HUES6 (cell line): ENCODE measurements at regions not wholly inside any gene's neighbourhood (a gene's known extent, or its start where the extent isn't known, plus 50 kb on each side); places are given as distances from the start of the nearest gene placed in this dataset.

Source experiments
- H3K27ac ChIP-seq: 2 replicates; pipeline ENCODE4 v1.7.0; 2013; ENCODE audit warnings: low read depth, mild to moderate bottlenecking, low read length, inconsistent platforms
- H3K27me3 ChIP-seq: 2 replicates; pipeline ENCODE4 v1.6.1; 2013; ENCODE audit warnings: low read length; ENCODE audit not compliant: control insufficient read depth, insufficient read depth
- H3K36me3 ChIP-seq: 2 replicates; pipeline ENCODE4 v1.6.1; 2013; ENCODE audit warnings: low read length; ENCODE audit not compliant: control insufficient read depth, insufficient read depth
- H3K4me1 ChIP-seq: 2 replicates; pipeline ENCODE4 v1.6.1; 2013; ENCODE audit warnings: low read length; ENCODE audit not compliant: control insufficient read depth, insufficient read depth
- H3K4me3 ChIP-seq: 2 replicates; pipeline ENCODE4 v1.5.1; 2013; ENCODE audit warnings: low read depth, low read length
- H3K9ac ChIP-seq: one replicate; pipeline ENCODE4 v1.6.1; 2013; ENCODE audit warnings: mild to moderate bottlenecking, low read length
- H3K9me3 ChIP-seq: 2 replicates; pipeline ENCODE4 v1.6.1; 2013; ENCODE audit warnings: low read depth, low read length; ENCODE audit not compliant: control insufficient read depth, insufficient read depth

DNA sequence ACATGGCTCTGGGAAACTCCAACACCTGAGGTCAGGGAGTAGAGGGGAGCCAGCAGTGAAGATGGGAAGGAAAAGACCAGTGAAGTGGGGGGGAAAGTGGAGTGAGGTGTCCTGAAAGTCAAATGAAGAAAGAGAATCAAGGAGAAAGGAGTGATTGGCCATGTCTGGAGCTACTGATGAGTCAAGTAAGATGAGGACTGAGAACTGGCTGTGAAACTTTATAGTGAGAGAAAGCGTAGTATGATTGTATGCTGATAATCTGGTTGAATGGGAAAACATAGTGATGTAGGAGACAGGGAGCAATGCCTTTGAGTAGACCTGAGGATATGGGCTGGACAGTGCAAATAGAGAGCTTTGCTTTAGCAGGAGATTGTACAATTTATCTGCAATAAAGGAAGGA, 183.6 kb upstream of the GMDS start:
- Histone ChIP-seq H3K4me3 (no peak overlapping the region), H3K27ac (no peak overlapping the region), H3K36me3 (no peaks in the 10 kb centered on the region), H3K9me3 (no peaks in the 10 kb centered on the region; the same call in 1 of the 2 replicates), H3K4me1 (no peaks in the 10 kb centered on the region), H3K27me3 (no peaks in the 10 kb centered on the region), H3K9ac (no peak overlapping the region)

DNA sequence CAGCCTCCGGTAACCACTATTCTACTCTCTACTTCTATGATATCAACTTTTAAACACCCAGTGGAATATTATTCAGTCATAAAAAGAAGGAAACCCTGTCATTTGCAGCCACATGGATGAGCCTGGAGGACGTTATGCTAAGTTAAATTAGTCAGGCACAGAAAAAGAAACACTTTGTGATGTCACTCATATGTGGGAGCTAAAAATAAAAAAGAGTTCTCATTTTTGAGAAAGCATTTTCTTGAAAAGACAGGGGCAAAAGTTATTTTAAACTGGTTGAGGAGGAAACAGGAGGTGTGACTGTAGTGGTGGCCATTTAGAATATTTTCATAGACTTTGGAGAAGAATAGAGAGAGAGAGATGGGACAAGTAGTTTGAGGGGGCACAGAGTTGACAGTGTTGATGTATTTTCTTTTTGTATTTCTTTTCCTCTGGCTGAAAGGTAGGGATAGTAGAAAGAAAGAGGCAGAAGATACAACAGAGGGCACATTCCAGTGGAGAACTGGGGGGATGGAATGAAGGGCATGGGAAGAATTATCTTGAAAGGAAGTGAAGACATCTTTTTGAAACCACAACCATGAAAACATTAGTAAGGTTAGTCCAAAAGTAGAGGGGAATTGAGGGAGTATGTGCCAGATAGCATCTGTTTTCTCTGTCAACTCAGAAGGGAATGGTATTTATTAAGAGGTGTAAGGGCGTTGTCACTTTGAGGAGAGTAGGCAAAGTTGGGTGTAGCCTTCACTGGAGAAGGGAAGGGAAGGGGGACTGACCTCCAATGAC, 181.3 kb upstream of the GMDS start:
- Histone ChIP-seq H3K9ac (no peak overlapping the region), H3K27me3 (no peaks in the 10 kb centered on the region), H3K27ac (no peak overlapping the region), H3K36me3 (no peaks in the 10 kb centered on the region), H3K4me3 (no peak overlapping the region), H3K9me3 (no peaks in the 10 kb centered on the region; the same call in 1 of the 2 replicates), H3K4me1 (no peaks in the 10 kb centered on the region)

DNA sequence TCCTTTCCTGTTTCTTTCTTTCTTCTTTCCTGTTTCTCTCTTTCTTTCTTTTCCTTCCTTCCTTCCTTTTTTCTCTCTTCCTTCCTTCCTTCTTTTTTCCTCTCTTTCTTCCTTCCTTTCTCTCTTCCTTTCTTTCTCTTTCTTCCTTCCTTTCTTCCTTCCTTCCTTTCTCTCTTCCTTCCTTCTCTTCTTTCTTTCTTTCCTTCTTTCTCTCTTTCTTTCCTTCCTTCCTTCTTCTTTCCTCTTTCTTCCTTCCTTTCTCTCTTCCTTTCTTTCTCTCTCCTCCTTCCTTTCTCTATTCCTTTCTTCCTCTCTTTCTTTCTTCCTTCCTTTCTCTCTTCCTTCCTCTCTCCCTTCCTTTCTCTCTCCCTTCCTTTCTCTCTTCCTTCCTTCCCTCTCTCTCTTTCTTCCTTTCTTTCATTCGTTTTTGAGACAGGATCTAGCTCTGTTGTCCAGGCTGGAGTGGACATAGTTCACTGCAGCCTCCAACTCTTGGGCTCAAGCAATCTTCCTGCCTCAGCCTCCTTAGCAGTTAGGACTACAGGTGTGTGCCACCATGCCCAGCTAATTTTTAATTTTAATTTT, 170.8 kb upstream of the GMDS start:
- H3K27ac ChIP-seq, result no peak overlapping the region
- no peaks in the 10 kb centered on the region for H3K27me3 ChIP-seq
- no peak overlapping the region for H3K4me3 ChIP-seq
- no peak overlapping the region for H3K9ac ChIP-seq
- H3K9me3 ChIP-seq, result no peaks in the 10 kb centered on the region
- no peaks in the 10 kb centered on the region for H3K4me1 ChIP-seq
- H3K36me3 ChIP-seq, result no peaks in the 10 kb centered on the region

DNA sequence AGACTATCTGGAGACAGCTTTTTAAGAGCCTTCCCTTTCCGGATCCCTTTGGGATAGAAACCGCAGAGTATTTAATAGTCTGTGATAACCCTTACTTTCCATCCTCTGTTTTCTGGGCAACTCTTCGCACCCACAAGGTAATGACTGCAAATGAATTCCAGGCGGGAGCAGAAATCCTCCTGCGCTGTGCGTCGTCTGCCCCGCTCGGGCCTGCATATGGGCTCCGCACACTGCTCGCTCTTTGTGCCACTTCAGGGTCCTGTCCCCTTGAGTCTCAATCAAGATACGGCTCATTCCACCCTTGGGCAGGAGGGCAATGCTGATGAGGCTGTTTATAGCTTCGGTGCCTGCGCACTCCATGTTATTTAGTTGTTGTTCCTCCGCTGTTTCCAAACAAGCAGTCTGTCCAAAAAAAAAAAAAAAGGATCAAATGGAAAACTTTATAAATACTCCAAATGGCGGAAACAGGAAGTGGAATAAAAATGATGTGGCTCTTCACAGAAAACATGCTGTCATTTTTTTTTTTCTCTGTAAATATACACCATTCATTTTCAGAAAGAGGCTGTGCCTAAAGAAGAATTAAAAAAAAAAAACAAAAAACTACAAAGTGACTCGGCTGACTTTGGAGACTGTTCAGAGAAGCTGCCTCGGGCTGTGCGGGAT, 169.6 kb upstream of the GMDS start:
- no peaks in the 10 kb centered on the region for H3K4me1 ChIP-seq
- H3K36me3 ChIP-seq, result no peaks in the 10 kb centered on the region
- H3K9ac ChIP-seq, result no peak overlapping the region
- no peak overlapping the region for H3K4me3 ChIP-seq
- no peaks in the 10 kb centered on the region for H3K27me3 ChIP-seq
- H3K9me3 ChIP-seq, result no peaks in the 10 kb centered on the region
- no peak overlapping the region for H3K27ac ChIP-seq

DNA sequence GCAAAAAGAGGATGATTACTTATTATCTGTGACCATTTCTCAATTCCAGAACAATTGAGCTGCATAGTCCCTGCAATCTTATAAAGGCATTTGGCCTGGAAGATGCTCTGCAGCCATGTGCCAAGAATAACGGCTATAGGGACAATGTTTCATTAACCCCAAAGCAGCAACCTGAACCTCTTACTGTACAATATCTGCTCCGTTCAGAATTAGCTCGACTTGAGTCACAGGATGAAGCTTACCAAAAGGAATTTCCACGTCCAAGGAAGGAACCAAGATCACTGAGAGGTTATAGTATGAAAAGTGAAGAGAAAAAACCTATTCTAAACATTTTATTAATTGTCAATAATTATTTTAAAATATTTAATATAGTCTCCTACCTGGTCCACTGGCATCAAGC, 167.3 kb upstream of the GMDS start:
- Histone ChIP-seq H3K36me3 (no peaks in the 10 kb centered on the region), H3K4me1 (no peaks in the 10 kb centered on the region), H3K9me3 (no peaks in the 10 kb centered on the region), H3K27ac (no peak overlapping the region), H3K9ac (no peak overlapping the region), H3K27me3 (no peaks in the 10 kb centered on the region), H3K4me3 (no peak overlapping the region)

DNA sequence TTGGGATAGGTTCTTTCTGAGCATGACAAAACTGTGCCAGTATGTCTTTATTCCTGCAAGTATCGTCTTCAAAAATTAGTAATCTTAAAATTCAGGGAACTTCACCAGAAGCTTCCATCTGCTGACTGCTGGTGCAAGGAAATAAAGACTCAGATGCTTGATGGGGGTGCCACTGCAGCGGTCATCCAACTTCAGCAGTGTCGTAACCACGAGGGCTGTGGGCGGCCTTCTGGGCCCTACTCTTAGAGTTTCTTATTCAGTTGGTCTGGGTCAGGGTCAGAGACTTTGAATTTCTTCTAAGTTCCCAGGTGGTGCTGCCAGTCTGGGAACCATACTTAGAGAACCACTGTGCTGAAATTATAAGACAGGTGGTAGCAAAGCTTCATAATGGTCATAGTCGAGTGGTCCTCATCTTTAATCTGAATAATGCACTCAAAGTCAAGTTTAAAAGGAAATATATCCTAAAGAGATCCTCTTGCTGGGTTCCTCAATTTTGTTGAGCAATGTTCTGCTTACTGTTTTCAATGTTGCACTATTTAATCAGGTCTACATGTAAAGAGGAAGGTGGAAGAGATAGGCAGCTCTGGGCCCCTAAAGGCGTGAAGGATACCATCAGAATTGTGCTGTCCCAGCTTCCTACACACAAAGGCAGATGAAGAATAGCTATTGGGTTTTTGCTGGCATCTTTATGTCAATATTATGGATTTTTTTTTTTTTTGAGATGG, 165.4 kb upstream of the GMDS start:
- no peaks in the 10 kb centered on the region for H3K4me1 ChIP-seq
- H3K9me3 ChIP-seq, result no peaks in the 10 kb centered on the region
- H3K4me3 ChIP-seq, result no peak overlapping the region
- no peaks in the 10 kb centered on the region for H3K27me3 ChIP-seq
- no peak overlapping the region for H3K9ac ChIP-seq
- no peak overlapping the region for H3K27ac ChIP-seq
- H3K36me3 ChIP-seq, result no peaks in the 10 kb centered on the region

DNA sequence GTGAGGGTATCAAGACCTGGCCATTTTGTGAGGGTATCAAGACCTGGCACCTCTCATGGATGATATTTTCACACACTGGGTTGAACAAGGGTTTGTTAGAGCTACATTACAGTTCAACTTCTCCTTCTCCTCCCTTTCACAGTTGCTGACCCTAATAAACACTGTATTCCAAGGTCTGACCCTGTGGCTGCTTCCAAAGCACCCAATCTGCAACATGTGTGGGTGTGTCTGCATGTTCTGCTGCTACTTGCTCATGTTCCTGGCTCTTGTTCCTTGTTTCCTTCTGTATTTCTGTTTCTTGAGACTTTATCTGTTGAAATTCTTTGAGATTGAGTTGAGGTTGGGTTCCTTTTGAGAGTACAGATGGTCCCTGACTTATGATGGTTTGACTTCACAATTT, 162.1 kb upstream of the GMDS start:
- Histone ChIP-seq H3K9me3 (no peaks in the 10 kb centered on the region), H3K4me3 (no peak overlapping the region), H3K36me3 (no peaks in the 10 kb centered on the region), H3K4me1 (no peaks in the 10 kb centered on the region), H3K9ac (no peak overlapping the region), H3K27me3 (no peaks in the 10 kb centered on the region), H3K27ac (no peak overlapping the region)

DNA sequence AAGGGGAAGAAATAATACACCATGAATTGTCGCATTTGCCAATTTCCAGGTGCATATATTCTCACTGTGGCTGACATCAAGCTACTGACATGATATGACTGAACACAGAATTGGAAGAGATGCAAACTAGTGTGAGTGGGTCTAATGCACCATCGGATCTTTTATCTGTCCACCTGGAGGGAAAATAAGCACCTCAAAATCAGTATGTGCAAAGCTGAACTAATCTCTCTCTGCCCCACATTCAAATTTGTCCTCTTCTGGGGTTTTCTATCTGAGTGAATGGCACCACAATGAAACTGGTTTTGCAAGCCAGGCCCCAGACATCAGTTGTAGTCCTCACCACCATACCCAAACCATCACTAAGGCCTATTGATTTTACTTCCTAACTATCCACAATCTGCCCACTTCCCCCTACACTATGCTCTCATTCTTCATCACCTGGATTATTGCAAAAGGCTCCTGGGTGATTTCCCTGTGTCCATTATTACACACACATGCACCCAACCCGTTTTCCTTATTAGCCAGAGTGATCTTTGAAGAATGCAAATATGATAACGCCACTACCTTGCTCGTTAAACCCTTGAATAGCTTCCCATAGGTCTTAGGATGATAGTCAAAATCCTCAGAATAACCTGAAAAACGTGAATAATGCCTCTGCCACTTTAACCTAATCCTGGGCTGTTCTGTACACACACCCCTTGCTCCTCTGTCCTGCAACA, 159.0 kb upstream of the GMDS start:
- H3K9me3 ChIP-seq, result 0 out of 2 replicates have a peak, but pooled peaks cover 2% of the 10 kb centered on the region
- no peaks in the 10 kb centered on the region for H3K36me3 ChIP-seq
- no peak overlapping the region for H3K9ac ChIP-seq
- no peaks in the 10 kb centered on the region for H3K27me3 ChIP-seq
- H3K4me1 ChIP-seq, result no peaks in the 10 kb centered on the region
- no peak overlapping the region for H3K27ac ChIP-seq
- H3K4me3 ChIP-seq, result no peak overlapping the region

DNA sequence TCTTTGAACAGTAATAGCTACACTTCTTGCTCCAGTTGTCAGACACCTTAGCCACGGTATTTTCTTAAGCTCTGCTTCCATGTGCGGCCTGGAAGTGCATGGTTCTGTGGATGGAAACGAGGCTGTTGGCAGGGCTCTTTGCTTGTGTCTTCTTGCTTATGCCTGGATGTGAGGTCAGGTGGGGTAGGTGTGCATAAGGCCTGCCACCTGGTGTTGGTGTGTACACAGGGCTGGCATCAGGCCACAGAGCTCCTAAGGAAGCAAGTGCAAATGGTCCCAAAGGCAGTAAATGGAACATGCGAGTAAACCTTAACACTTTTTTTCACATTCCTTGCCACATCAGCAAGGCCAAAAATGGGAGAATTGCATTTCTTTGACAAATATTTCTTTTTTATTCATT, 158.1 kb upstream of the GMDS start:
- Histone ChIP-seq H3K9me3 (0 out of 2 replicates have a peak, but pooled peaks cover 2% of the 10 kb centered on the region), H3K4me1 (no peaks in the 10 kb centered on the region), H3K9ac (no peak overlapping the region), H3K36me3 (no peaks in the 10 kb centered on the region), H3K4me3 (no peak overlapping the region), H3K27ac (no peak overlapping the region), H3K27me3 (no peaks in the 10 kb centered on the region)

DNA sequence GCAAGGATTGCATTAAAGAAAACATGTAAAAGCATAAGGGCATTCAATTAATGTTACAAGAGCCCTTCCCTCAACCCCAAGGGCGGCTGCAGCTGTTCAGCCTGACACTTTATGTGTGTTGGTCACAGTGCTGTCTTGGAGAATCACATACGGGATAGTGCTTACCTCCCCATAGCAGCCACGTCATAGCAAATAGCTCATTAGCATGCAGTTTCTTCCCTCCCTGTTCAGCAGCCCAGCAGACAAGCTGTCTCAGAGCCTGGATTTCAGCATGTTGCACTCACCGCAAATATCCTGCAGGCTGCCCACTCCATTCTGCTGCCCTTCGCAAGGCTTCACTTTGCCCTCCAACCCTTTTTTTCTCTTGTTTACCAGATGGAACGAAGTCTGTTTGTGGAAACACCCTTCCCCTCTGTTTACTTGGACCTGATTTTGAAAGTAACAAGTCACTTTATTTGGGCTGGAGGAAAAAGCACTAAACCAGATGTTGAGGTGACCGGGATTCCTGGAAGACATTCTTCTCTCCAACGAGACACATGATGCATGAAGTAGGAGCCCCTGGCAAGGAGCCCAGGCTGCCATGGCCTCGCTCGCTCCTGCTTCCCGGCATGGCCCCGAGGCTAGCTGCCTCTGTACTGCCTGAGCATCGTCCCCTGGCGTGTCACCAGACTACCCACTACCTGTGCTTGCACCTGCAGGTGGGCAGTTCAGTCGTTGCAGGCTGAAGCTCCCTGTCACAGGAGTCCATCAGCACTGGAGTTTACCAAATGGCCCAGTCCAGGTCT, 151.6 kb upstream of the GMDS start:
- no peak overlapping the region for H3K27ac ChIP-seq
- H3K27me3 ChIP-seq, result no peaks in the 10 kb centered on the region
- H3K4me3 ChIP-seq, result no peak overlapping the region

More for the DNA sequence above, 151.6 kb upstream of the GMDS start:
- Histone ChIP-seq H3K9ac (no peak overlapping the region), H3K4me1 (no peaks in the 10 kb centered on the region), H3K9me3 (peaks cover 12% of the 10 kb centered on the region), H3K36me3 (no peaks in the 10 kb centered on the region)
